ENCODE measurements at regions not wholly inside any gene's neighbourhood (a gene's known extent, or its start where the extent isn't known, plus 50 kb on each side); places are given as distances from the start of the nearest gene placed in this dataset.

GRCh38 chr17:52476638-52477313 lies 318.3 kb upstream of the CA10 start:
- H3K4me3 ChIP-seq (ENCODE audit: low read depth, low read length), result no peak overlapping the region
- TF ChIP-seq CTCF (conservative IDR thresholded peaks at IDR 0.05; ENCODE audit: low read depth, low read length), result no peak
- DNase-seq (ENCODE audit: low read depth), result no peak

- no peak for TF ChIP-seq CTCF (conservative IDR thresholded peaks at IDR 0.05; ENCODE audit: low read depth, low read length)
- H3K4me3 ChIP-seq (ENCODE audit: low read depth, low read length), result no peak overlapping the region
- no peak for DNase-seq (ENCODE audit: low read depth)
These were observed 312.0 kb upstream of the CA10 start for GRCh38 chr17:52470553-52470952.

- DNase-seq (ENCODE audit: low read depth), result no peak
- H3K4me3 ChIP-seq (ENCODE audit: low read depth, low read length), result no peak overlapping the region
- no peak for TF ChIP-seq CTCF (conservative IDR thresholded peaks at IDR 0.05; ENCODE audit: low read depth, low read length)
These were observed 306.9 kb upstream of the CA10 start for GRCh38 chr17:52465407-52465806.

GRCh38 chr17:52451294-52451861 lies 292.9 kb upstream of the CA10 start:
- TF ChIP-seq CTCF (conservative IDR thresholded peaks at IDR 0.05; ENCODE audit: low read depth, low read length), result no peak
- no peak for DNase-seq (ENCODE audit: low read depth)
- H3K4me3 ChIP-seq (ENCODE audit: low read depth, low read length), result no peak overlapping the region

GRCh38 chr17:52442350-52442749 lies 283.8 kb upstream of the CA10 start:
- TF ChIP-seq CTCF (conservative IDR thresholded peaks at IDR 0.05; ENCODE audit: low read depth, low read length), result no peak
- H3K4me3 ChIP-seq (ENCODE audit: low read depth, low read length), result no peak overlapping the region
- no peak for DNase-seq (ENCODE audit: low read depth)

GRCh38 chr17:52420555-52421078 lies 262.1 kb upstream of the CA10 start:
- no peak for DNase-seq (ENCODE audit: low read depth)
- no peak overlapping the region for H3K4me3 ChIP-seq (ENCODE audit: low read depth, low read length)
- TF ChIP-seq CTCF (conservative IDR thresholded peaks at IDR 0.05; ENCODE audit: low read depth, low read length), result no peak

GRCh38 chr17:52419229-52419641 lies 260.7 kb upstream of the CA10 start:
- no peak overlapping the region for H3K4me3 ChIP-seq (ENCODE audit: low read depth, low read length)
- TF ChIP-seq CTCF (conservative IDR thresholded peaks at IDR 0.05; ENCODE audit: low read depth, low read length), result no peak
- no peak for DNase-seq (ENCODE audit: low read depth)

Measured in epithelial cell of proximal tubule (primary cell).